ENCODE measurements at regions not wholly inside any gene's neighbourhood (a gene's known extent, or its start where the extent isn't known, plus 50 kb on each side); places are given as distances from the start of the nearest gene placed in this dataset.
"Not testable (repeated sequence)": the region's sequence is repeated elsewhere in the genome, so short reads cannot be mapped to it uniquely, and the experiment has no call there.

GRCh38 chr13:90049989-90050671 lies 1297.4 kb upstream of the MIR17HG start:
- ChIA-PET POLR2A (ENCODE audit: low non-redundant PET) (no interaction called here), CTCF (no interaction called here)
- no peak for DNase-seq (ENCODE audit: low spot score)

GRCh38 chr13:90055121-90055520 lies 1292.4 kb upstream of the MIR17HG start:
- ChIA-PET CTCF (interaction anchor here (0.6 kb wide), 1 partner anchor 117 kb away, joined by 3 read pairs; no protein-coding TSS in a partner anchor), POLR2A (ENCODE audit: low non-redundant PET) (no interaction called here)
- no peak overlapping the region for H3K27ac ChIP-seq
- peak; percentile 1 for DNase-seq (ENCODE audit: low spot score)
- TF ChIP-seq CTCF (conservative IDR thresholded peaks at IDR 0.05; ENCODE audit: low read depth) = no peak

More at GRCh38 chr13:90049989-90050671, 1297.4 kb upstream of the MIR17HG start:
- TF ChIP-seq CTCF (conservative IDR thresholded peaks at IDR 0.05; ENCODE audit: low read depth) = no peak
- H3K27ac ChIP-seq = no peak overlapping the region

GRCh38 chr13:90055760-90056159 lies 1291.7 kb upstream of the MIR17HG start:
- TF ChIP-seq CTCF (conservative IDR thresholded peaks at IDR 0.05; ENCODE audit: low read depth) = no peak
- ChIA-PET POLR2A (ENCODE audit: low non-redundant PET) (no interaction called here), CTCF (interaction anchor here (0.6 kb wide), 1 partner anchor 116 kb away, joined by 3 read pairs; no protein-coding TSS in a partner anchor)
- DNase-seq (ENCODE audit: low spot score) = no peak
- H3K27ac ChIP-seq = no peak overlapping the region

GRCh38 chr13:90064226-90064625 lies 1283.3 kb upstream of the MIR17HG start:
- H3K27ac ChIP-seq; DNase-seq (ENCODE audit: low spot score); POLR2A ChIA-PET (ENCODE audit: low non-redundant PET): not testable (repeated sequence)
- CTCF ChIA-PET = interaction anchor here (0.6 kb wide), 1 partner anchor 46 kb away, joined by 3 read pairs; no protein-coding TSS in a partner anchor

- POLR2A ChIA-PET (ENCODE audit: low non-redundant PET) = no interaction called here
- CTCF ChIA-PET = no interaction called here
- DNase-seq (ENCODE audit: low spot score) = no peak
- TF ChIP-seq CTCF (conservative IDR thresholded peaks at IDR 0.05; ENCODE audit: low read depth) = no peak
- H3K27ac ChIP-seq = no peak overlapping the region
These were observed 1278.8 kb upstream of the MIR17HG start for GRCh38 chr13:90068658-90069057.

- TF ChIP-seq CTCF (conservative IDR thresholded peaks at IDR 0.05; ENCODE audit: low read depth) = no peak
- DNase-seq (ENCODE audit: low spot score) = no peak
- ChIA-PET CTCF (interaction anchor here (1.2 kb wide), 1 partner anchor 797 kb away, joined by 5 read pairs; no protein-coding TSS in a partner anchor), POLR2A (ENCODE audit: low non-redundant PET) (no interaction called here)
- H3K27ac ChIP-seq = no peak overlapping the region
These were observed 1277.1 kb upstream of the MIR17HG start for GRCh38 chr13:90070362-90070761.

- no peak for TF ChIP-seq CTCF (conservative IDR thresholded peaks at IDR 0.05; ENCODE audit: low read depth)
- no peak for DNase-seq (ENCODE audit: low spot score)
- POLR2A ChIA-PET (ENCODE audit: low non-redundant PET) = no interaction called here
- H3K27ac ChIP-seq = no peak overlapping the region
- CTCF ChIA-PET = interaction anchor here (1.2 kb wide), 1 partner anchor 797 kb away, joined by 5 read pairs; no protein-coding TSS in a partner anchor
These were observed 1276.5 kb upstream of the MIR17HG start for GRCh38 chr13:90070837-90071525.

All from RWPE1 (cell line).